Endodermal cell (in vitro differentiated cells): ENCODE measurements at regions not wholly inside any gene's neighbourhood (a gene's known extent, or its start where the extent isn't known, plus 50 kb on each side); places are given as distances from the start of the nearest gene placed in this dataset.

ENCODE experiments used
- DNase-seq: peaks from one replicate; pipeline ENCODE4 v3.0.0-alpha.2; 2017
- H3K27ac ChIP-seq: 2 replicates; pipeline ENCODE4 v1.5.1; 2013; ENCODE audit warnings: mild to moderate bottlenecking, low read depth, low read length, moderate library complexity
- H3K27me3 ChIP-seq: 2 replicates; pipeline ENCODE4 v1.6.1; 2013; ENCODE audit warnings: mild to moderate bottlenecking, low read length, moderate library complexity; ENCODE audit not compliant: insufficient read depth, control insufficient read depth, poor library complexity, severe bottlenecking
- H3K36me3 ChIP-seq: 2 replicates; pipeline ENCODE4 v1.7.0; 2013; ENCODE audit warnings: mild to moderate bottlenecking, low read length, moderate library complexity; ENCODE audit not compliant: control insufficient read depth, insufficient read depth
- H3K4me1 ChIP-seq: one replicate; pipeline ENCODE4 v1.7.0; 2013; ENCODE audit warnings: low read length; ENCODE audit not compliant: control insufficient read depth, insufficient read depth
- H3K4me3 ChIP-seq: 2 replicates; pipeline ENCODE4 v1.5.1; 2013; ENCODE audit warnings: mild to moderate bottlenecking, low read length, moderate library complexity
- H3K9ac ChIP-seq: 2 replicates; pipeline ENCODE4 v1.6.1; 2013; ENCODE audit warnings: mild to moderate bottlenecking, low read length, moderate library complexity; ENCODE audit not compliant: poor library complexity, severe bottlenecking; ENCODE audit errors: extremely low read depth
- H3K9me3 ChIP-seq: 2 replicates; pipeline ENCODE4 v1.6.1; 2013; ENCODE audit warnings: mild to moderate bottlenecking, low read length, moderate library complexity; ENCODE audit not compliant: control insufficient read depth
- H3K27ac Mint-ChIP-seq: 2 replicates; pipeline ENCODE4 v1.8.0; 2020; ENCODE audit warnings: mixed read lengths
- H3K27me3 Mint-ChIP-seq: 2 replicates; pipeline ENCODE4 v1.8.0; 2021; ENCODE audit warnings: mild to moderate bottlenecking, mixed read lengths; ENCODE audit not compliant: insufficient read depth
- H3K36me3 Mint-ChIP-seq: 2 replicates; pipeline ENCODE4 v1.8.0; 2020; ENCODE audit warnings: low read depth, mixed read lengths
- H3K4me1 Mint-ChIP-seq: 2 replicates; pipeline ENCODE4 v1.8.0; 2020; ENCODE audit warnings: mixed read lengths
- H3K4me3 Mint-ChIP-seq: 2 replicates; pipeline ENCODE4 v1.8.0; 2020; ENCODE audit warnings: mild to moderate bottlenecking, moderate library complexity, mixed read lengths
- H3K9me3 Mint-ChIP-seq: 2 replicates; pipeline ENCODE4 v1.8.0; 2020; ENCODE audit warnings: mild to moderate bottlenecking, mixed read lengths
- WGBS, 2 experiments: methylation state at CpG; one replicate each; pipeline versions ENCODE4 v1.1.5 to v1.1.7; 2013; ENCODE audit warnings: missing lambda C conversion rate in 2 of 2, mixed read lengths in 1 of 2; ENCODE audit not compliant: insufficient coverage in 1 of 2, insufficient read length in 1 of 2; 5-methylcytosine and 5-hydroxymethylcytosine counted together
- TF ChIP-seq, protein P1 (sequence below): fragments of 200-600 bp; sonication (generic); conservative IDR thresholded peaks from 2 replicates; pipeline ENCODE4 v1.5.0; 2021; ENCODE audit warnings: antibody characterized with exemption, mild to moderate bottlenecking

DNA sequence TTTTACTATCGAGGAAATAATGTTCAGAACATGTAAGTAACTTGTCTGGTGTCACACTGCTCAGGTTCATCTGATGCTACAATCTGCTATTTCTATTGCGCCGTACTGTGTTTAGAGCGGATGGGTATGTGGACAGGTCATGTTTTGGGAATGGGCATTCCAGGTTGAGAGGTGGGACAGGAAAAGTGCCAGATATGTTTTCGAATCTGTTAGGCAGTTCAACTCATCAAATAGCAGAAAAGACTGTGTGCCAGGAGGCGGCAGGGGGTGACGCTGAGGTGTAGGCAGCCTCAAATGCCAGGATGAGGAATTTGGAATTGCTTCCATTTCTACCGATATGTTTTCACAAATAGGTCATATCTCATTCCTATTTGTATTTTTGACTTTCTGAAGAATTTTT is 123.8 kb downstream of the HRH4 start:
- H3K4me1 Mint-ChIP-seq: peaks cover 4% of the 10 kb centered on the region
- no peaks in the 10 kb centered on the region for H3K9me3 ChIP-seq
- peaks cover 7% of the 10 kb centered on the region for H3K27me3 ChIP-seq
- H3K36me3 ChIP-seq: no peaks in the 10 kb centered on the region
- TF ChIP-seq, protein P1, sequence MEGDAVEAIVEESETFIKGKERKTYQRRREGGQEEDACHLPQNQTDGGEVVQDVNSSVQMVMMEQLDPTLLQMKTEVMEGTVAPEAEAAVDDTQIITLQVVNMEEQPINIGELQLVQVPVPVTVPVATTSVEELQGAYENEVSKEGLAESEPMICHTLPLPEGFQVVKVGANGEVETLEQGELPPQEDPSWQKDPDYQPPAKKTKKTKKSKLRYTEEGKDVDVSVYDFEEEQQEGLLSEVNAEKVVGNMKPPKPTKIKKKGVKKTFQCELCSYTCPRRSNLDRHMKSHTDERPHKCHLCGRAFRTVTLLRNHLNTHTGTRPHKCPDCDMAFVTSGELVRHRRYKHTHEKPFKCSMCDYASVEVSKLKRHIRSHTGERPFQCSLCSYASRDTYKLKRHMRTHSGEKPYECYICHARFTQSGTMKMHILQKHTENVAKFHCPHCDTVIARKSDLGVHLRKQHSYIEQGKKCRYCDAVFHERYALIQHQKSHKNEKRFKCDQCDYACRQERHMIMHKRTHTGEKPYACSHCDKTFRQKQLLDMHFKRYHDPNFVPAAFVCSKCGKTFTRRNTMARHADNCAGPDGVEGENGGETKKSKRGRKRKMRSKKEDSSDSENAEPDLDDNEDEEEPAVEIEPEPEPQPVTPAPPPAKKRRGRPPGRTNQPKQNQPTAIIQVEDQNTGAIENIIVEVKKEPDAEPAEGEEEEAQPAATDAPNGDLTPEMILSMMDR: no peak
- H3K4me3 ChIP-seq: no peak overlapping the region
- H3K36me3 Mint-ChIP-seq: no peaks in the 10 kb centered on the region
- no peak overlapping the region for H3K9ac ChIP-seq
- H3K27ac ChIP-seq: no peak overlapping the region
- DNase-seq: no peak
- H3K9me3 Mint-ChIP-seq: no peaks in the 10 kb centered on the region
- H3K27ac Mint-ChIP-seq: no peak overlapping the region
- no peaks in the 10 kb centered on the region for H3K4me1 ChIP-seq
- 87 to 94% methylated on average over 6 to 7 of the region's 8 CpGs for WGBS, 2 experiments
- no peaks in the 10 kb centered on the region for H3K27me3 Mint-ChIP-seq
- H3K4me3 Mint-ChIP-seq: no peak overlapping the region

GRCh38 chr18:24584813-24585212 is 124.4 kb downstream of the HRH4 start:
- Histone ChIP-seq H3K36me3 (no peaks in the 10 kb centered on the region), H3K4me3 (no peak overlapping the region), H3K9ac (no peak overlapping the region), H3K27me3 (peaks cover 7% of the 10 kb centered on the region), H3K9me3 (no peaks in the 10 kb centered on the region), H3K4me1 (no peaks in the 10 kb centered on the region), H3K27ac (no peak overlapping the region)
- no peak overlapping the region for H3K4me3 Mint-ChIP-seq
- no peak overlapping the region for H3K27ac Mint-ChIP-seq
- peaks cover 4% of the 10 kb centered on the region for H3K4me1 Mint-ChIP-seq
- TF ChIP-seq, protein P1: no peak
- 40 to 54% methylated on average over 5 of the region's 5 CpGs for WGBS, 2 experiments
- DNase-seq: no peak
- H3K36me3 Mint-ChIP-seq: no peaks in the 10 kb centered on the region
- H3K27me3 Mint-ChIP-seq: no peaks in the 10 kb centered on the region
- no peaks in the 10 kb centered on the region for H3K9me3 Mint-ChIP-seq

- no peak overlapping the region for H3K27ac Mint-ChIP-seq
- H3K9ac ChIP-seq: no peak overlapping the region
- H3K27me3 Mint-ChIP-seq: no peaks in the 10 kb centered on the region
- no peaks in the 10 kb centered on the region for H3K9me3 ChIP-seq
- no peaks in the 10 kb centered on the region for H3K4me1 ChIP-seq
- no peak overlapping the region for H3K4me3 Mint-ChIP-seq
- no peak overlapping the region for H3K27ac ChIP-seq
- H3K36me3 ChIP-seq: no peaks in the 10 kb centered on the region
- peaks cover 4% of the 10 kb centered on the region for H3K4me1 Mint-ChIP-seq
- TF ChIP-seq, protein P1: no peak
- H3K4me3 ChIP-seq: no peak overlapping the region
- no peaks in the 10 kb centered on the region for H3K36me3 Mint-ChIP-seq
- no peaks in the 10 kb centered on the region for H3K9me3 Mint-ChIP-seq
- 84 to 85% methylated on average over 4 to 5 of the region's 6 CpGs for WGBS, 2 experiments
- peaks cover 7% of the 10 kb centered on the region for H3K27me3 ChIP-seq
- no peak for DNase-seq
Observed at GRCh38 chr18:24585996-24586566, 125.6 kb downstream of the HRH4 start.
